Activated naive CD4-positive, alpha-beta T cell treated with anti-CD3 and anti-CD28 coated beads, Interleukin-2, amount 50 U/mL, for 72 hours (primary cell): ENCODE measurements at regions not wholly inside any gene's neighbourhood (a gene's known extent, or its start where the extent isn't known, plus 50 kb on each side); places are given as distances from the start of the nearest gene placed in this dataset.

Source experiments
- ATAC-seq, 2 donors: fragments of 150-1000 bp; cut with Tn5 transposase; 2 replicates each; pipeline ENCODE4 v1.10.0; 2021; ENCODE audit warnings: mild to moderate bottlenecking in 2 of 2, moderate library complexity in 2 of 2
- DNase-seq, 2 donors: peaks; one replicate each; pipeline ENCODE4 v3.0.0; 2021 to 2022; ENCODE audit warnings: low spot score in 2 of 2
- H3K27ac Mint-ChIP-seq, 2 donors: one replicate each; pipeline ENCODE4 v1.8.0; 2022; ENCODE audit warnings: mild to moderate bottlenecking in 2 of 2, mixed read lengths in 2 of 2
- H3K36me3 Mint-ChIP-seq, 2 donors: one replicate each; pipeline ENCODE4 v1.8.0; 2022; ENCODE audit warnings: mixed read lengths in 2 of 2
- H3K9me3 Mint-ChIP-seq, 2 donors: one replicate each; pipeline ENCODE4 v1.8.0; 2022; ENCODE audit warnings: mixed read lengths in 2 of 2

DNA sequence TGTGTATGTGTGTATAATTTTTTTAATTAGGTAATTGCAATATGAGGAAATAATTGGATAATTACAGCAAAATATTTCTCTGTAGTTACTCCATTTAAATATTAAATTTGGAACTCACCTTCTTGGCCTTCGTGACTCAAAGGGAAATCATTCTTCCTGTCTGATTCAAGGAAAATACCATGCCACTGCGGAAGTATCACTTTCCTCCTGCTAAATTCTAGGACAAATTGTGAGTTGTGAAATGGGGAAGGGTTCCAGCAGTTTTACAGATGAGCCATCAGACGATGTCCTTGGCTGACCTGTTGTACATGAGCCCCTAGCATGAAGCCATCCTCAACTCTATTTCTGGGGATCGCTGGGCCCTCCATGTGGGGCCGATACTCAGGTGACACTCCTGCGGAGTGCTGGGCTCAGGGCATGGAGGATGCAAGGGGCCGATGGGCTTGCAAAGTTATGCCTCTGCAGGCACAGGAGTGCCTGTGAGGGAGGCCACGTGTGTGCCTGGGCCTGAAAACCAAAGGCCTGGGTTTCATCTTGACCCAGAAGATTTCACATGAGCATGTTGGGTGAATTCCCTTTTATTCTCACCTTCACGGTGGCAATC lies 179.6 kb upstream of the TCERG1L start:
- Mint-ChIP-seq H3K36me3 (no peaks in the 10 kb centered on the region), H3K9me3 (peaks cover 4 to 12% of the 10 kb centered on the region in 2 donors)
- ATAC-seq = no peak

GRCh38 chr10:131492211-131492857 lies 180.8 kb upstream of the TCERG1L start:
- ATAC-seq = no peak
- no peak overlapping the region for H3K27ac Mint-ChIP-seq
- H3K36me3 Mint-ChIP-seq = no peaks in the 10 kb centered on the region
- peaks cover 0 to 4% of the 10 kb centered on the region in 2 donors for H3K9me3 Mint-ChIP-seq
- no peak for DNase-seq

More for the DNA sequence above, 179.6 kb upstream of the TCERG1L start:
- no peak overlapping the region for H3K27ac Mint-ChIP-seq
- DNase-seq = no peak

DNA sequence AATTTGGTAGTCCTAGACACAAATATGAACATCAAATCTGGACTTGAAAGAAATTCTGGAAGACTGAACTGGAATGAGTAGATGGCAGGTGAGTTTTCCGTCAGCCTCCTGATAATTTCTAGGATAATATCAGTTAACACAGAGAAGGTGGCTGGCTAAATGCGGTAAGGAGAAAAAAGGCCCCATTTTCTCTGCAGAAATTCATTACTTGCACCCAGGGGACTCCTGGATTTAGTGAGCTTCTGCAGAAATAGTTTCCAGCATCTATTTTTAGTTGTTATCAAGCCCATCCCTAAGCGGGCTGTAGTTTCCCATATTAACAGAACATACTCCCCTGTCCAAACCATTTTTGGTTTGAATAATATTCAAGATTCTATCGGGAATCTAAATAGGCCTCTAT lies 181.9 kb upstream of the TCERG1L start:
- DNase-seq = no peak
- no peaks in the 10 kb centered on the region for H3K36me3 Mint-ChIP-seq
- no peak overlapping the region for H3K27ac Mint-ChIP-seq
- H3K9me3 Mint-ChIP-seq = peaks cover 0 to 4% of the 10 kb centered on the region in 2 donors
- no peak for ATAC-seq

DNA sequence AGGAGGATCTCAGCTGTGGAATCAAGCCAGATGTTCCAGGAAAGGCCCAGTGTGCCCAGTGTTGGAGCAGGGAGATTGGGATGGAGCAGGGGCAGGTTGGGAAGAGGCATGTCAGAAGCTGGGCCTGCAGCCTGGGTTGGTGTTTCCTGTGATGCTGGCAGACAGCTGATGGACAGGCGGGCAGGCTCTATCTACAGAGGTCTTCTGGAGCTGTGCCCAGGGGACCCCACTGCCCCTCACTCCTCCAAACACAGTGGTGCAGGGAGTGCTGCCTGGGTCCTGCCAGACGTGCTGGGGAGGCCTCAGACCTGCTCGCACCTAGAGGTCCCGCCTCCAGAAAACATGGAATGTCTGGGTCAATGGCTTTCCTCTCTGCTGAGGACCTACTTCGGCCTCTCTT lies 182.9 kb upstream of the TCERG1L start:
- ATAC-seq (no peak), DNase-seq (no peak)
- H3K27ac Mint-ChIP-seq = no peak overlapping the region
- no peaks in the 10 kb centered on the region for H3K36me3 Mint-ChIP-seq
- peaks cover 0 to 4% of the 10 kb centered on the region in 2 donors for H3K9me3 Mint-ChIP-seq

DNA sequence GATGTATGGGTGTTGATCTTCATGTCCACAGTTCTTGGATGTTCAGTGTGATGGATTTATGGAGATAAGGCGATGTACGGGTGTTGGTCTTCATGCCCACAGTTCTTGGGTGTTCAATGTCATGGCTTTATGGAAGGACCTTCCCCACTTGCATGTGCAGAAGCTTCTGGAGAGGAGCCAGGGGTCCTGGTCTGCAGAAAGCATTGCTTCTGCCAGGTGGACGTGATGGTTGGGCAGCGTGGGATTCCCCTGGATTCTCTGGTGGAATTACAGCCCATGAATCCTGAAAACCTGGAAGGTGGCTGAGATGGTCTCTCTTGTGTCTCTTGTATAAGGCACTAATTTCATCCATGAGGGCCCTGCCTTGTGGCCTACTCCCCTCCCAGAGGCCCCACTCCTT lies 183.7 kb upstream of the TCERG1L start:
- H3K9me3 Mint-ChIP-seq = peaks cover 0 to 4% of the 10 kb centered on the region in 2 donors
- DNase-seq = no peak
- H3K36me3 Mint-ChIP-seq = no peaks in the 10 kb centered on the region
- no peak overlapping the region for H3K27ac Mint-ChIP-seq
- no peak for ATAC-seq

- DNase-seq (no peak), ATAC-seq (no peak)
- no peak overlapping the region for H3K27ac Mint-ChIP-seq
- H3K36me3 Mint-ChIP-seq = no peaks in the 10 kb centered on the region
- H3K9me3 Mint-ChIP-seq = peaks cover 0 to 4% of the 10 kb centered on the region in 2 donors
Observed at GRCh38 chr10:131495892-131496291, 184.4 kb upstream of the TCERG1L start.

GRCh38 chr10:131496351-131497052 lies 185.0 kb upstream of the TCERG1L start:
- DNase-seq = no peak
- H3K9me3 Mint-ChIP-seq = peaks cover 2 to 7% of the 10 kb centered on the region in 2 donors
- no peak overlapping the region for H3K27ac Mint-ChIP-seq
- no peak for ATAC-seq
- H3K36me3 Mint-ChIP-seq = no peaks in the 10 kb centered on the region

- ATAC-seq (no peak), DNase-seq (no peak)
- Mint-ChIP-seq H3K9me3 (peaks cover 25 to 30% of the 10 kb centered on the region in 2 donors), H3K36me3 (peaks cover 16 to 19% of the 10 kb centered on the region in 2 donors), H3K27ac (no peak overlapping the region)
Observed at GRCh38 chr10:131499566-131499965, 188.0 kb upstream of the TCERG1L start.

- peaks cover 16 to 19% of the 10 kb centered on the region in 2 donors for H3K36me3 Mint-ChIP-seq
- no peak for DNase-seq
- H3K9me3 Mint-ChIP-seq = peaks cover 25 to 26% of the 10 kb centered on the region in 2 donors
- no peak for ATAC-seq
- no peak overlapping the region for H3K27ac Mint-ChIP-seq
Observed at GRCh38 chr10:131500181-131500580, 188.7 kb upstream of the TCERG1L start.

- DNase-seq (no peak), ATAC-seq (no peak)
- peaks cover 16 to 19% of the 10 kb centered on the region in 2 donors for H3K36me3 Mint-ChIP-seq
Observed at GRCh38 chr10:131500892-131501291, 189.4 kb upstream of the TCERG1L start.

GRCh38 chr10:131503992-131504391 lies 192.5 kb upstream of the TCERG1L start:
- H3K36me3 Mint-ChIP-seq = peaks cover 16 to 27% of the 10 kb centered on the region in 2 donors
- H3K9me3 Mint-ChIP-seq = peaks cover 25 to 32% of the 10 kb centered on the region in 2 donors
- no peak overlapping the region for H3K27ac Mint-ChIP-seq
- ATAC-seq (no peak), DNase-seq (no peak)

More at GRCh38 chr10:131500892-131501291, 189.4 kb upstream of the TCERG1L start:
- Mint-ChIP-seq H3K9me3 (peaks cover 25 to 26% of the 10 kb centered on the region in 2 donors), H3K27ac (no peak overlapping the region)

DNA sequence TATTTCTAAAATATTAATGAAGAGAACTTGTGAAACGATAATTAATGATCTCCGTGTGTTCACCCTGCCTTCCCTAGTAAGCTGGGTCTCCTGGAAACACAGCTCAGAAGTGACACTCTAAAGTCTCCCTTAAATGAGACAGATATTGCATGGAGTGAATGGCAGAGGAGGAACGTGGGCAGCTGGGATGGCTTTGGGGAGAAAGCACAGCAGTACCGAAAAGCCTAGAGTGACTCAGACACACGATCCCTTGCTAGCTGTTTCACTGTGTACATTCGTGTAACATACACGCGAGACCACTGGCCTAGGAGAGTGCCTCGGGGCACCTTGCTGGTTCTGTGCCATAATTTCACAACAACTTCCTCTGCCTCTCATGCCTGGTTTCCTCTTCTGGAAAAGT lies 199.9 kb upstream of the TCERG1L start:
- DNase-seq (no peak), ATAC-seq (no peak)
- Mint-ChIP-seq H3K9me3 (peaks cover 9 to 15% of the 10 kb centered on the region in 2 donors), H3K36me3 (peaks cover 0 to 14% of the 10 kb centered on the region in 2 donors), H3K27ac (no peak overlapping the region)

DNA sequence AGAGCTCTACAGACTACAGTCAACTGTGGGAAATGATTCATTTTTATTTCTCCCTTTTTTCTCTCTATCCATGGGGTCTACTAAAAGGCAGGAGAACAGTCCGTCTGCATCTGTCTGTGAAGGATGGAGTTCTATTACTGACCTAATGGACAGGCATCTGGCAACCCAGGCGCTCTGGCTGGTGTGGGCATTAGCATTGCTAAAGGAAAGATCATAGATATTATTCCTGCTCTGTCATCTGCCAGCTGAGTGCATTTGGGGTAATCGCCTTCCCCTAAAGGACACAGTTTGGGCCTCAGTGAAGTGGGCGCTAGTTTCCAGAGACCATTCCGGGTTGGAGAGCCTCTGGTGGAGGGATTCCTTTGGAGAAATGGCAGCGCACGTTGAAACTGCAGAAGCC lies 201.3 kb upstream of the TCERG1L start:
- ATAC-seq (no peak), DNase-seq (no peak)
- Mint-ChIP-seq H3K9me3 (peaks cover 9% of the 10 kb centered on the region in 2 donors), H3K27ac (no peak overlapping the region), H3K36me3 (peaks cover 0 to 7% of the 10 kb centered on the region in 2 donors)

DNA sequence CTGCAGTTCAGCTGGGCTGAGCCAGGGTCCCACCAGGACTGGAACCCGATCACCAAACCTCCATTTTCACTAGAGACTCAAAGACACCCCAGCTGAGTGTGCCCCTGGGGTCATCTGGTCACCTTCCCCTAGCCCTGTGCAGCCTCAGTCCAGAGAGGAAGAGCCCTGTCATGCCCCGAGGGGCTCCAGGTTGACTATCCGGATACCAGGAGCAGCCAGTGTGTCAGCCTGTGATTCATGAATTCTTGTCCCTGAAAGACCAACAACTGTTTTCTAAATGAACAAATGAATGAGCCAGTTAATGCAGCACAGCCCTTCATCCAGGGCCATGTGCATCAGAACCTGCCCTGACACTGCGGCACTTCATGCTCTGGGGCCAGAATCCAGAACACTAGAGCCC lies 201.9 kb upstream of the TCERG1L start:
- no peak for ATAC-seq

GRCh38 chr10:131513901-131514300 lies 202.4 kb upstream of the TCERG1L start:
- DNase-seq (no peak), ATAC-seq (no peak)
- H3K9me3 Mint-ChIP-seq = peaks cover 9% of the 10 kb centered on the region in 2 donors
- peaks cover 0 to 7% of the 10 kb centered on the region in 2 donors for H3K36me3 Mint-ChIP-seq
- no peak overlapping the region for H3K27ac Mint-ChIP-seq

More for the DNA sequence above, 201.9 kb upstream of the TCERG1L start:
- no peak for DNase-seq
- Mint-ChIP-seq H3K27ac (no peak overlapping the region), H3K9me3 (peaks cover 9% of the 10 kb centered on the region in 2 donors), H3K36me3 (peaks cover 0 to 7% of the 10 kb centered on the region in 2 donors)

DNA sequence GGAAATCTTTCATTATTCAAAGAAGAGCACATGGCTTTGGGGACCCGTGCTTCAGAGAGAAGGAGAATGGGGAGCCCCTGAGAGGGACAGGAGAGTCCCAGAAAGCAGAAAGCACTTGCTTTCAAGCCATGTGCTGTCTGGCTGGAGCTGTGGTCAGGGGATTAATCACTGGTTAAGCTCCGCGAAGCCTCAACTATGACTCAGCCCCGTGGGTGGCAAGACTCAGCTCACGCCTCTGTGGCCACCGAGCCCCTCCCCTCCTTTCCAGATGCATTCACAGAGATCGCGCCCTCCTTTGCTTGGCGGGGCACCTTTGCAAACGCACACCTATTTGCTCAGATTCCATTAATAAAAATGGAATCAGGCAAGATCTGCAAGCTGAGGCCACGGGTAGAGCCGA lies 202.9 kb upstream of the TCERG1L start:
- ATAC-seq = peak in 1 of 2 donors; percentile 69
- DNase-seq = no peak
- Mint-ChIP-seq H3K9me3 (peaks cover 4 to 5% of the 10 kb centered on the region in 2 donors), H3K27ac (no peak overlapping the region), H3K36me3 (peaks cover 0 to 7% of the 10 kb centered on the region in 2 donors)

DNA sequence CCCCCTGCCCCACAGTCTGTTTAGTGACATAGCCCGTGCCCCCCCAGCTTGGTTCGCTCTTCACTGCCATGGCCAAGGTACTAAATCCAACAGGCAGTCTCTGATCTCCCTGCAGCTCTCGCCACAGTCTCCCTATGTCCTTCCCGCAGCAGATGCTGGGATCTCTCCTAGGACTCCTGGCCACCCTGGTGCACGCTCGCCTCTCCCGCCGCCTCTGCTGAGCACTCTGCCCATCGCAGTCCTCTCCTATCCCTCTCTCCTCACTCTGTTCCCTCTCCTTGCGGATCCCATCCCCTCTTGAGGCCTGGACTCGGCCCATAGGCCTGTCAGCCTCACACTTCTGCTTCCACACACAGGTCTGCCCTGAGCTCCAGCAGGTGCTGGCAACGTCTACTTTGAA lies 204.8 kb upstream of the TCERG1L start:
- ATAC-seq = no peak
- Mint-ChIP-seq H3K36me3 (no peaks in the 10 kb centered on the region), H3K27ac (no peak overlapping the region), H3K9me3 (no peaks in the 10 kb centered on the region)
- DNase-seq = no peak
